Heart left ventricle (tissue), 13 donors: ENCODE measurements at regions not wholly inside any gene's neighbourhood (a gene's known extent, or its start where the extent isn't known, plus 50 kb on each side); places are given as distances from the start of the nearest gene placed in this dataset.

Experiments used
- CTCF ChIP-seq, 12 donors: fragments of 200-600 bp; sonication (generic) in 4 of 12; IDR thresholded peaks; one replicate each; pipeline versions ENCODE4 v1.5.0 to v1.8.0; 2018 to 2022; ENCODE audit warnings: antibody characterized with exemption in 12 of 12, mild to moderate bottlenecking in 5 of 12
- POLR2A ChIP-seq, 2 donors: fragments of 450-650 bp; IDR thresholded peaks; one replicate each; pipeline ENCODE4 v1.6.1; 2017; ENCODE audit warnings: antibody characterized with exemption in 2 of 2, mild to moderate bottlenecking in 2 of 2, moderate library complexity in 2 of 2
- donor health status: ischemic (EF 13 %, LVEDD 7.1; RV severe dilation, severe dysfunction).
- donor health status: DM: no; HTN: yes; CAD: no.
- donor health status: DM: no; HTN: no; CAD: no.
- donor health status: ischemic (EF 25% LVEDD 6.9; RV normal size, moderate dysfunction).
- donor health status: ischemic (EF 25% LVEDD 5.7; RV mildly dilated, moderate dysfunction).
- donor health status: ischemic (EF 35%, LVEDD 5.7; RV mildly dilated, moderate dysfunction).
- donor health status: nonischemic (EF 11% LVEDD 7.7; RV severe dilation, severe dysfunction).
- donor health status: DM: yes; HTN: yes; CAD: no.
- donor health status: PGD.
- donor health status: ischemic (EF 29% LVEDD 5.4; RV normal size, mild dysfunction).
- donor health status: nonischemic (EF 23%, LVEDD 6.1; RV moderate dilation, normal function).

- TF ChIP-seq CTCF (IDR thresholded peaks at IDR 0.05) = no peak
- no peak for TF ChIP-seq POLR2A (IDR thresholded peaks at IDR 0.05)
Measured at GRCh38 chr12:105587237-105587636, 256.7 kb downstream of the C12orf75 start.
